ENCODE measurements at regions not wholly inside any gene's neighbourhood (a gene's known extent, or its start where the extent isn't known, plus 50 kb on each side); places are given as distances from the start of the nearest gene placed in this dataset.

GRCh38 chrX:100512471-100512870 lies 72.3 kb upstream of the TNMD start:
- no peaks in the 10 kb centered on the region for H3K27me3 ChIP-seq (ENCODE audit: control insufficient read depth, insufficient read depth, low read length)
- ChIA-PET CTCF (interaction anchor here (0.6 to 2.9 kb wide), 12 partner anchors 13 to 262 kb away, joined by 3 to 14 read pairs (median 4); partner anchors contain the start of gene TSPAN6), POLR2A (no interaction called here)
- H3K36me3 ChIP-seq (ENCODE audit: control insufficient read depth, insufficient read depth, low read length): no peaks in the 10 kb centered on the region
- no peak for DNase-seq (ENCODE audit: low read depth)
- no peak overlapping the region for H3K4me3 ChIP-seq (ENCODE audit: low read depth, low read length)
- TF ChIP-seq, protein P1, sequence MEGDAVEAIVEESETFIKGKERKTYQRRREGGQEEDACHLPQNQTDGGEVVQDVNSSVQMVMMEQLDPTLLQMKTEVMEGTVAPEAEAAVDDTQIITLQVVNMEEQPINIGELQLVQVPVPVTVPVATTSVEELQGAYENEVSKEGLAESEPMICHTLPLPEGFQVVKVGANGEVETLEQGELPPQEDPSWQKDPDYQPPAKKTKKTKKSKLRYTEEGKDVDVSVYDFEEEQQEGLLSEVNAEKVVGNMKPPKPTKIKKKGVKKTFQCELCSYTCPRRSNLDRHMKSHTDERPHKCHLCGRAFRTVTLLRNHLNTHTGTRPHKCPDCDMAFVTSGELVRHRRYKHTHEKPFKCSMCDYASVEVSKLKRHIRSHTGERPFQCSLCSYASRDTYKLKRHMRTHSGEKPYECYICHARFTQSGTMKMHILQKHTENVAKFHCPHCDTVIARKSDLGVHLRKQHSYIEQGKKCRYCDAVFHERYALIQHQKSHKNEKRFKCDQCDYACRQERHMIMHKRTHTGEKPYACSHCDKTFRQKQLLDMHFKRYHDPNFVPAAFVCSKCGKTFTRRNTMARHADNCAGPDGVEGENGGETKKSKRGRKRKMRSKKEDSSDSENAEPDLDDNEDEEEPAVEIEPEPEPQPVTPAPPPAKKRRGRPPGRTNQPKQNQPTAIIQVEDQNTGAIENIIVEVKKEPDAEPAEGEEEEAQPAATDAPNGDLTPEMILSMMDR (IDR thresholded peaks at IDR 0.05; ENCODE audit: insufficient read depth, low read depth, low read length): peak; percentile 37

DNA sequence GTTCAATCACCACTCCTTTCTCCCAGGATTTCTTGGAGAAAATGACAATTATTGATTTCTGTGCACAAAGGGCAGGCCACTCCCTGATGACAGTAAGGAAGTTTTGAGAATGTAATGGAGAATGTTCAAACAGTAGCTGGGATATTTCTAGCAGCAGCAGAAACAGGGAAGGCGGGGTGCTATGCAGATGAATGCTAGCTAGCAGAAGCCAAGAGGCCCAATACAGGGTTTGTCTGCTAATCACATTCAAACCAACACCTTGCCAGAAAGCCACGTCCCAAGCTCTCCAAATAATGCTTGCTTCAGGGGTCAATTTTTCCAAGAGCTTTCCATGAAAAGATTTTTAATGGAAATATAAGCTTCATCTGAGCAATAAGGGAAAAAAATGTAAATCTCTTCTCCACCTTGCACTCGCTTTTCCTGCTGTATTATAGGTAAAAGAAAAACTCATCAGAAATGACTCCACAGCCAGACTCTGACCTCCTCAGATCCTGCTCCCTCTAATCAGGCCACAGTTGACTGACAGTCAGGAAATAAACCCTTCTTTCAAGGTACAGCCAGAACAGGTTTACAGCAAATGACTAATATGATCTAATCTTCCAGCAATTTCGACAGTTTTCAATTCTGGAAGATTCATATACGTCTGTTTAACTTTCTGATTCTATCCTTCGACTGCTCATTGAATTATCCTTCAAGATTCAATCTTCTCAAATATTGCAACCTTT lies 84.7 kb upstream of the PCDH19 start:
- TF ChIP-seq, protein P1 (IDR thresholded peaks at IDR 0.05; ENCODE audit: insufficient read depth, low read depth, low read length): no peak
- no peaks in the 10 kb centered on the region for H3K36me3 ChIP-seq (ENCODE audit: control insufficient read depth, insufficient read depth, low read length)
- H3K27me3 ChIP-seq (ENCODE audit: control insufficient read depth, insufficient read depth, low read length): no peaks in the 10 kb centered on the region
- ChIA-PET CTCF (interaction anchor here (1.1 kb wide), 2 partner anchors 14 to 17 kb away, joined by 3 to 4 read pairs; no protein-coding TSS in a partner anchor), POLR2A (no interaction called here)
- H3K4me3 ChIP-seq (ENCODE audit: low read depth, low read length): no peak overlapping the region
- no peak for DNase-seq (ENCODE audit: low read depth)

- no peaks in the 10 kb centered on the region for H3K36me3 ChIP-seq (ENCODE audit: control insufficient read depth, insufficient read depth, low read length)
- CTCF ChIA-PET: no interaction called here
- TF ChIP-seq, protein P1 (IDR thresholded peaks at IDR 0.05; ENCODE audit: insufficient read depth, low read depth, low read length): no peak
- no peak for DNase-seq (ENCODE audit: low read depth)
- H3K4me3 ChIP-seq (ENCODE audit: low read depth, low read length): no peak overlapping the region
- POLR2A ChIA-PET: no interaction called here
- no peaks in the 10 kb centered on the region for H3K27me3 ChIP-seq (ENCODE audit: control insufficient read depth, insufficient read depth, low read length)
Measured at GRCh38 chrX:100491174-100491573, 81.1 kb upstream of the PCDH19 start.

- Histone ChIP-seq H3K4me3 (ENCODE audit: low read depth, low read length) (no peak overlapping the region), H3K27me3 (ENCODE audit: control insufficient read depth, insufficient read depth, low read length) (no peaks in the 10 kb centered on the region), H3K36me3 (ENCODE audit: control insufficient read depth, insufficient read depth, low read length) (no peaks in the 10 kb centered on the region)
- no peak for DNase-seq (ENCODE audit: low read depth)
- ChIA-PET CTCF (no interaction called here), POLR2A (no interaction called here)
- TF ChIP-seq, protein P1 (IDR thresholded peaks at IDR 0.05; ENCODE audit: insufficient read depth, low read depth, low read length): no peak
Measured at GRCh38 chrX:100487795-100488194, 77.7 kb upstream of the PCDH19 start.

DNA sequence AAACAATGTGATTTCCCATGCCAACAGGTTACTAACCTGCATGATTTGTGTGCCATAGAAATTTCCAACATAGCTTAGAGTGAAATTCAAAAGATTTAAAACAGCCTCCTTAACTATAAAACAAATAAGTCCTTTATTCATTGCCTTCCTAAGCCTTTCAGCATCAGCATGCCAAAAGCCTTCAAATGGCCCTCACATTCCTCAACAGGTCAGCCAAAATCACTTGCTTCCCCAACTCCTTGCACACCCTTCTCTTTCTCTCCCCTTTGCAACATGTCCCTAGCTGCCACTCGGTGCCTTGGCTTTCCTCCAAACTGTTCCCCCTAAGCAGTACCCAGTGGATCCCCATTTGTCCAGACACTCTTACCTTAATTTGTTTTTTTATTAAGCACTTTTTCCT lies 74.9 kb upstream of the PCDH19 start:
- no peaks in the 10 kb centered on the region for H3K36me3 ChIP-seq (ENCODE audit: control insufficient read depth, insufficient read depth, low read length)
- ChIA-PET POLR2A (no interaction called here), CTCF (no interaction called here)
- TF ChIP-seq, protein P1 (IDR thresholded peaks at IDR 0.05; ENCODE audit: insufficient read depth, low read depth, low read length): no peak
- DNase-seq (ENCODE audit: low read depth): no peak
- H3K4me3 ChIP-seq (ENCODE audit: low read depth, low read length): no peak overlapping the region
- H3K27me3 ChIP-seq (ENCODE audit: control insufficient read depth, insufficient read depth, low read length): no peaks in the 10 kb centered on the region
